ENCODE measurements at regions not wholly inside any gene's neighbourhood (a gene's known extent, or its start where the extent isn't known, plus 50 kb on each side); places are given as distances from the start of the nearest gene placed in this dataset.

GRCh38 chr9:18422296-18423036 lies 51.5 kb upstream of the ADAMTSL1 start:
- in situ Hi-C loops (cut with HindIII; ENCODE audit: low sequenced_read_pairs): no loop called here

GRCh38 chr9:18423791-18424531 lies 50.0 kb upstream of the ADAMTSL1 start:
- in situ Hi-C loops (cut with HindIII; ENCODE audit: low sequenced_read_pairs): no loop called here
